ENCODE measurements at regions not wholly inside any gene's neighbourhood (a gene's known extent, or its start where the extent isn't known, plus 50 kb on each side); places are given as distances from the start of the nearest gene placed in this dataset.

DNA sequence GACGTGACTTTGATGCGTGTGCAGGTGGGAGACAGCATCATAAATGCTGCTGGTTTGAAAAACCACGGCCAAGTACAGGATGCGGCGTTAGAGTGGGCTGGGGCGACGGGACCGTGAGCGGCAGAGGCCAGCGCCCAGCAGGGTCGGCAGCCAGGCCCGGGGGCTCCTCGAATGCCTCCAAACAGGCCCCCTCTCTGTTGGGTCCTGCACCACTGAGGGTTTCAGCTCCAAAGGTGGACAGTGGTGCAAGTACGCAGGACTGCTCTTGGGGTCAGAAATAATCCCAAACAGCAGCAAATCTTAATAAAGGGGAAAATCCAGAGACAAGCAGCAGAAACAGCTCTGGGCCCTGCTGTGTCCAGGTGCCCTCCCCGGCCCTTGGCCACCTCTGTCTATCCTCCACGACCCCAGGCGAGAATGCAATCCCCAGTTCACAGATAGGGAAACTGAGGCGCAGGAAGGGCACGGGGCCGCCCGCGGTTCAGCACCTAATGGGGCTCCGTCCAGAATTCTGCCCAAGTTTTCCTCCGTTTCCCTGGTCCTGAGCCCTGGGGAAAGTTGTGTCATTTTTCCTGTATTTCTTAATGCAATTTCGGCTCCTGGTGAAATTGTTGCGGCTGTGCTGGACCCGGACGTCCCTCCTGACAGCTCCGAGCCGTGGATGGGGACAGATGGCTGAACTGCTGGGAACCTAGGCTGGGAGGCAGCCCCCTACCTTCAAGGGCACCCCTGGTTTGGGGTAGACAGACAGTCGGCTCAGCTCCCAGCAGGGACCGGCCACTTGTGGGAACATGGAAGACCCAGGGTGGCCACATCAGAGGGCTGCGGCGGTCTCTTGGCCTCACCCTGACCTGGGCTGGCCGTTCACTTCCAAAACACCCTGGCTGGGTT is 97.4 kb downstream of the FOXL3 start:
- DNase-seq = no peak

GRCh38 chr7:388023-388960 is 98.3 kb downstream of the FOXL3 start:
- no peak for DNase-seq

- no peak for DNase-seq
These were observed 99.2 kb downstream of the FOXL3 start for GRCh38 chr7:388961-389701.

GRCh38 chr7:389911-390601 is 100.1 kb downstream of the FOXL3 start:
- DNase-seq = no peak

DNA sequence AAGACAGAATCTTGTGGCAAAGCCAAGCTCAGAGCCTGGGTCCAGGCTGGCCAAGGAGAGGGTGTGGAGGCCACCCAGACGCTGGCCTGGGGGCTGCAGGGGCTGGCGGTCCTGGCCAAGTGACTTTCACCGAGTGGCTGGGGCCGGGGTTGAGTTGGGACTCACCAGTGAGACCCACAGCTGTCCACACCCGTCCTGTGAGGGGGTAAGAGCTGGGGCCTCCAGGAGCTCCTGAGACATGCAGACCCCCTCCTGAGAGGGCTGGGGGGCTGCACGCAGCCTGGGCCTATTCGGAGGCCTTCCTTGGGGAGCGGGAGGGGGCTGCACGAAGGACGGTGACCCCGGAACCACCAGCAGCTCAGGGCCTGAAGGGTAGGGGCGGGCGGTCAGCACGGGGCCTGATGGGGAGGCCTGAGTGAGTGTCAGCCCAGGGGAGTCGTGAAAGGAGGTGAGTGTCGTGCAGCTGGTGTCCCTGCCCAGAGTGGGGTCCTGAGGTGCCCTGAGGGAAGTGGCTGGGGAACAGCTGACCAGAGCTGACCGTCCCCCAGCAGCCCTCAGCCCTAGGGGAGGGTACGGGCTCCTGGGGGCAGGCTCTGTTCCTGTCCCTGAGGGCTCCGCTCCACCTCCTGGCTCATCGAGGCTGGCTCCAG is 100.9 kb downstream of the FOXL3 start:
- no peak for DNase-seq

DNA sequence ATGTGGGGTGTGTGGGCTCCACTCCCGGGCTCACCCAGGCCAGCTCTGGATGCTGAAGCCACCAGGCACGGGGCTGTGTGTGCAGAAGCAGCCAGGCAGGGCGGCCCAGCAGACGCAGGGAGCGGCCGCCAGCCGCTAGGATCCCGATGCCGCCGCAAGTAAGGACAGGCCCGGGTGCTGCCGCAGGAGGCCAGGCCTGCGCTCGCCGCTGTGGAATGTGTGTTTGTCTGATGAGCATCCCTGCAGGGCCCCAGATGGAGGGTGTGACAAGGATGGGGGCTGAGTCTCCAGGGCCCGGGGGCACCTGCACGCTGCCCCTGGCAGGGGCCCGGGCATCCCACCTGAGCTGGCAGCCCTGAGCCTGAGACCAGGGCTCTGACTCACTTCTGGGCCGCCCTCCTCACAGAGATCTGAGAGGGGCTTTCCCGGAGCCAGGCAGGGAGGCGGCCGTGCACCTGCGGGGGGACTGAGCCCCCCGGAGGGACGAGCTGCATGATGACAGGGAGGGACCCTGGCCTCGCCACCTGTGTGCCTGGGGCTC is 101.5 kb downstream of the FOXL3 start:
- DNase-seq = no peak

DNA sequence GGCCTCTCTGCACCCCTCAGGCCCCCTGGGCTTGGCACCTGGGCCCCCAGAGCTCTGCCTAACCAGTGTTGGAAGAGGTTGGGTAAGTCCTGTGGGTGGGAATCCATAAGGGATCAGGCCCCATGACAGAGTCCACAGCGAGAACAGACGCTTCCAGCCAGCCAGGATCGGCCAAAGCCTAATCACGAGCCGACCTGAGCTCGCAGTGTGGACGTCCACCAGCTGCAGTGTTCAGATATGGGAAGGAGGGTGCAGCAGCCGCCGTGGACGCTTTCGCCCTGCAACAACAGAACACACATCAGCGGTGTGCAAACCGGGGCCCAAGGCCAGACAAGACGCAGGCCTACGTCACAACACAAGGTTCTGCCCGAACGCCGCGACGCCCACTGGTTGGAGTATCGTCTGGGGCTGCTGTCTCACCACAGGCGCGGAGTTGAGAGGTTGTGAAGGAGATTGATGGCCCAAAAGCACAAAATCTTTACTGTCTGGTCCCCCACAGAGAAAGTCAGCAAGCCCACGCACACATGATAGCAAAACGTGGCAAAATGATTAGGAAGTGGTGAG is 102.1 kb downstream of the FOXL3 start:
- DNase-seq = no peak

DNA sequence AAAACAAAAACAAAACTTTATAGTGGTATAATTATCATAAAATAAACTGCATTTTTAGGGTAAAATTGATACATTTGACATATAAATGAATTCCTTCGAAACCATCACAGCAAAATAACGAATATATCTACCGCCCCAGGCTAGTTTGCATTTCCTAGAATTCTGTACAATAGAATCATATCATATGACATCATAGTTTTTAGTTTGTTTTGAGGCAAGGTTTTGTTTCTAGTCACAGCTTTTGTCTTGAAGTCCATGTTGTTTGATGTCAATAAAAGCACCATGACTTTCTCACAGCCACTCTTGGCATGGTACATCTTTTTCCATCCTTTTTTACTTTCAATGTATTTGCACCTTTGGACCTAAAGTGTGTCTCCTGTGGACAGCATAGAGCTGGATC is 102.9 kb downstream of the FOXL3 start:
- no peak for DNase-seq

DNA sequence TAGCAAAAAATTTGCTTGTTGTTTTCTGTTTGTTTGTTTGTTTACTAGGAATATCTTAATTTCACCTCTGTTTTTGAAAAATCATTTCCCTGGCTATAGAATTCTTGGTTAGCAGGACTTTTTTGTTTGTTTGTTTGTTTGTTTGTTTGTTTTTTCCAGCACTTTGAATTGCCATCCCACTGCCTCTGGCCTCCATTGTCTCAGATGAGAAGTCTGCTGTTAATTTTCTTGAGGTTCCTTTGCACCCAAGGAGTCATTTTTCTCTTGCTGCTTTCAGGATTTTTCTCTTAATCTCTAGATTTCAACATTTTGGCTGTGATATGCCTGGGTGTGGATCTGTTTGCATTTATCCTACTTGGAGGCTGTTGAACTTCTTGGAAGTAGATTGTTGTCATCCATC is 105.7 kb downstream of the FOXL3 start:
- no peak for DNase-seq

DNA sequence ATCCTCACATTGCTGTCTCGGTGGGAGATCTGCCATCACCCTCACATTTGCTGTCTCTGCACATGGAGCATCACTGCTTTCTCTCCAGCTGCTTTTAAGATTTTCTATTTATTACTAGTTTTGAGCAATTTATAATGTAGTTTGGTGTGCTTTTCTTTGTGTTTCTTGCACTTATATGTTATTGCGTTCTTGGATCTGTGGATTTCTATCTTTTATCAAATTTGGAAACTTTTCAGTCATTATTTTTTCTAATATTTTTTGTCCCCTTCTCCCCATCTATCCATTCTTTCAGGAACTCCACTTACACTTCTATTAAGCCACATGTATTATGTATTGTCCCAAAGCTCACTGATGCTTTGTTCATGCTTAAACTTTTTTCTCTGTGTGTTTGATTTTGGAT is 108.9 kb downstream of the FOXL3 start:
- no peak for DNase-seq

GRCh38 chr7:400901-401485 is 111.0 kb downstream of the FOXL3 start:
- DNase-seq = no peak

- no peak for DNase-seq
These were observed 111.5 kb downstream of the FOXL3 start for GRCh38 chr7:401495-401894.

- no peak for DNase-seq
These were observed 114.7 kb downstream of the PDGFA start for GRCh38 chr7:404812-405488.

DNA sequence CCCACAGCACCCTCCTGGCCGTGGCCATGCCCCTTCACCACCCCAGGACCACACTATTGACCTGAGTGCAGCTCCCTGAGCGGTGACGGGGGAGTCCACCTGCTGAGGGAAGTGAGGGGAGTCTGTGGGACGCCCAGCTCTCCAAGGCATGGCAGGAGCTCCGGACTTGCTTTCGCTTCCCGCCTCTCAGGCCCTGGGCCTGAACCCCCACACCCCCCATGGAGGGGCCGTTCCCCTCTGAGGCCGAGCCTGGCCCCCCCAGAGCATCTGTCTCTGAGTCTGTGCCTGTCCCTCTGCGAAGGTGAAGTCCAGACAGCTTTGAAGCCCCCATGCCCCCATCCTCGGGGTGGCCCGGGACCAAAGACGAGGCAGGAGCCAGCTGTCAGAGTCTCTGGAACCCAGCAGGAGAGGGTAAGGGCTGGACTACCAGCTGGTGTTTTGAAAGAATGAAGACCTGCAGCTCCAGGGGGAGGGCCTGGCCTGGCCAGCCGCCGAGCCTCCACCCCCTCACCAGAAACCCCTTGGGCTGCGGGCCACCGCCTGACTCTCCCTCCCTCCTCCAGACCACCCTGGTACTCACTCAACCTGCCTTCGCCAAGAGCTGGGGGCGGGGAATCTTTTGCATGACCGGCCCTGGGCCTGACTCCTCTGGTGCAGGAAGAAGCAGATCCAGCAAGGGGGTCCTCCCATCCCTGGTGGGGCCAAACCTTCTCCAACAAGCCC is 114.0 kb downstream of the PDGFA start:
- no peak for DNase-seq

- no peak for DNase-seq
These were observed 111.7 kb downstream of the PDGFA start for GRCh38 chr7:407721-408539.

DNA sequence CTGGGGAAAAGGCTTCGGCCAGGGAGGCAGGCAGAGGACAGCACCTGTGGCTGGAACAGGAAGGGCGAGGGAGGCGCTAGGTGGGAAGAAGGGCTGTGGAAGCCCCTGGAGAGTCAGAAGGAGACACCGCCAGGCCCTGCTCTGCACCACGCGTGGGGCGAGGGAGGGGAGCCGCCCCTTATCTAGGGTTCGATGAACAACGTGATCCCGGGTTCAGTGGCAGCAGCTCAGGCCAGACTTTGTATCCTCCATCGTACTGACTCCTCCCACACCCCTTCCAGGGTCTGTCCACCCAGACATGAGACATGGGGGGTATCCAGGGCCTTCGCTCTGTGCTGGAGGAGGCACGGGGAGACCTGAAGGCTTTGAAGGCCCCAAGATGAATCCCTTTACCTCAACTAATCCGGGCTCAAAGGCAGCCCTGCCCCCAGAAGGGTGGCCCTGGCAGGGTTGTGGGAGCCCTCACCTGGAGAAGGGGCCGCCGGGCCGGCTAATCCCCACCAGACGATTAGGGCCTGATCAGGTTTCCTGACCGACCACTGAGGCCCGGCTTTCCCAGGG is 110.8 kb downstream of the PDGFA start:
- DNase-seq = no peak

GRCh38 chr7:409339-410281 is 110.0 kb downstream of the PDGFA start:
- no peak for DNase-seq

All from GDM1 (cell line).